ENCODE measurements at regions not wholly inside any gene's neighbourhood (a gene's known extent, or its start where the extent isn't known, plus 50 kb on each side); places are given as distances from the start of the nearest gene placed in this dataset.

GRCh38 chr13:87207280-87208003, 463.7 kb upstream of the SLITRK5 start:
- TF ChIP-seq POLR2AphosphoS5 (IDR thresholded peaks at IDR 0.05; ENCODE audit: low read depth, low read length) (no peak), TAF1 (IDR thresholded peaks at IDR 0.05; ENCODE audit: borderline replicate concordance, low read depth, low read length) (no peak), POLR2A (IDR thresholded peaks at IDR 0.05; ENCODE audit: low read depth, low read length) (no peak)
